ENCODE measurements at regions not wholly inside any gene's neighbourhood (a gene's known extent, or its start where the extent isn't known, plus 50 kb on each side); places are given as distances from the start of the nearest gene placed in this dataset.
A peak's percentile ranks its signal among the peaks of the same experiment; 100 is the strongest.

DNA sequence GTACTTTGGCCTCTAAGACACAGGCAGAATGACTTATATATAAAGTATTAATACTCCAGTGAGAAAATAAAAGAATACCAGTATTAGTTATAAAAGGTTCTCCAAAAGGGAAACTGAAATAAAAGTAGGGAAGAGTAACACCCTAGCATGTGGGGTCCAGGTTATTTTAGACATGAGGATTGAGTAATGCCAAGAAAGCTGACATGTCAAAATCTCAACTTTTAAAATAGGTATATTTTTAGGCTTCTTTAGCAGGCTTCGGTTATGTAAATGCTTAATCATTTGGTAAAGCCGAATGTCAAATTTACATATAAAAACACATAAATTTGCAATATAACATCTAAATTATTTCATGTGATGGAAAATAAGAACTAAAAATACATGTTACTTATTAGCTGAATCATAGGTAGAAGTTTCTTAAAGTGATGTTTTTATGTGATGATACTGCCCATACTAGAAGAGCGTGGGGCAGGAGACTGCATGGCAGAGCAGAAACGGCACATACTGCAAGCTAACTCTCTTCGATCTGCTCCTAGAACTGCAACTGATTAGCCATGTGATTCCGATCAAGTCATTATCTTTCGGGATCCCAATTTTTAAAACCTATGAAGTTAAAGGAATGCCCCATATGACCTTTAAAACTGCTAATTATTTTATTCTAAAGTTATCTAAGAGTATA is 129.4 kb upstream of the DST start:
- Histone ChIP-seq H3K27me3 (replicated peaks; ENCODE audit: insufficient read depth) (no peaks in the 10 kb centered on the region), H3K4me1 (ENCODE audit: control insufficient read depth in 1 of 2, low read depth in 2 of 2) (peaks cover 37 to 65% of the 10 kb centered on the region in 2 donors), H3K9me3 (no peaks in the 10 kb centered on the region), H3K27ac (peak overlapping the region; percentile 14 to 55), H3K36me3 (no peaks in the 10 kb centered on the region), H3K4me3 (no peak overlapping the region)
- TF ChIP-seq, protein P1, sequence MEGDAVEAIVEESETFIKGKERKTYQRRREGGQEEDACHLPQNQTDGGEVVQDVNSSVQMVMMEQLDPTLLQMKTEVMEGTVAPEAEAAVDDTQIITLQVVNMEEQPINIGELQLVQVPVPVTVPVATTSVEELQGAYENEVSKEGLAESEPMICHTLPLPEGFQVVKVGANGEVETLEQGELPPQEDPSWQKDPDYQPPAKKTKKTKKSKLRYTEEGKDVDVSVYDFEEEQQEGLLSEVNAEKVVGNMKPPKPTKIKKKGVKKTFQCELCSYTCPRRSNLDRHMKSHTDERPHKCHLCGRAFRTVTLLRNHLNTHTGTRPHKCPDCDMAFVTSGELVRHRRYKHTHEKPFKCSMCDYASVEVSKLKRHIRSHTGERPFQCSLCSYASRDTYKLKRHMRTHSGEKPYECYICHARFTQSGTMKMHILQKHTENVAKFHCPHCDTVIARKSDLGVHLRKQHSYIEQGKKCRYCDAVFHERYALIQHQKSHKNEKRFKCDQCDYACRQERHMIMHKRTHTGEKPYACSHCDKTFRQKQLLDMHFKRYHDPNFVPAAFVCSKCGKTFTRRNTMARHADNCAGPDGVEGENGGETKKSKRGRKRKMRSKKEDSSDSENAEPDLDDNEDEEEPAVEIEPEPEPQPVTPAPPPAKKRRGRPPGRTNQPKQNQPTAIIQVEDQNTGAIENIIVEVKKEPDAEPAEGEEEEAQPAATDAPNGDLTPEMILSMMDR (IDR thresholded peaks at IDR 0.05) = no peak
- no peak for DNase-seq (ENCODE audit: low spot score)
- no peak for ATAC-seq (ENCODE audit: insufficient number of reproducible peaks, low FRiP score, low read depth)

DNA sequence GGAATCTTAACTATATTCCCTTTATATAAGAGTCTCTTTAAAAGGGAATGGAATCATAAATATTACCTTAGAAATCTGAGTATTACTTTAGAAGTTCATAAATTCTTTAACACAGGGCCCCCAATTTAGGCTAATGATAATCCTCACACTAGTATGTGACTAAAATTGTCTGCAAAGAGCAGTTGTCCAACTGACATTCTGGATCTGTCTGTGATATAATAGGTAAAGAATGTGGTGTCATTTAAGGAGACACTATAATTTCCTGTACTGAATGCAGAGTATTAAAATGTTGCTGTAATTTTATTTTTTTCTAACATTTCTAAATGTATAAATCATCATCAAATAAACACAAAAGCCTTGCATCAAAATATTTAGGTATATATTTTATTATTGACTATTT is 128.5 kb upstream of the DST start:
- ATAC-seq (ENCODE audit: insufficient number of reproducible peaks, low FRiP score, low read depth) (no peak), DNase-seq (ENCODE audit: low spot score) (no peak)
- Histone ChIP-seq H3K27me3 (replicated peaks; ENCODE audit: insufficient read depth) (no peaks in the 10 kb centered on the region), H3K27ac (peak overlapping the region; percentile 14 to 55), H3K9me3 (no peaks in the 10 kb centered on the region), H3K4me3 (no peak overlapping the region), H3K36me3 (no peaks in the 10 kb centered on the region), H3K4me1 (ENCODE audit: control insufficient read depth in 1 of 2, low read depth in 2 of 2) (peaks cover 42 to 70% of the 10 kb centered on the region in 2 donors)
- TF ChIP-seq, protein P1 (IDR thresholded peaks at IDR 0.05) = no peak

DNA sequence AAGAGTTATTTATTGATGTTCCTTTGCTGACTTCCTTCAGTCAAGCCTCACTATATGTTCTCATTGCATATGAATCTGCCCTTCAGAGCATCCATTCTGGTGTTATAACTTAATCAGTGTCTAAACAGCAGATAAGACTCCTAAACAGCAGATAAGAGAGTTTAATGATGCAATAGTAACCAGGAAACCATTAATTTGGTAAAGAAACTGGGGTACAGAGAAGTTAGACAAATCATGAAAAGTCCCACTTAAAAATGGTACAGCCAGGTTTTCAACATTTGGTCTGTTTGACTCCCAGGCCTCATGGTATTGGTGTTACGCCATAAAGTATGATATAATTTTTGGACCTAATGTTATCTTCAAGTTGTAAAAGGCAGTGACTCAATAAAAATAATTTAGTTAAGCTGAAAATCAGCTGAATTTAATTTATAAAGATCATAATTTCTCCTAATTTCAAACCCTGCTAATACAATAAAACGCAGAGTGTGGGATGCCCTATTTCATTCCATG is 127.4 kb upstream of the DST start:
- Histone ChIP-seq H3K9me3 (no peaks in the 10 kb centered on the region), H3K27ac (peak overlapping the region in 1 of 2 donors; percentile 55), H3K36me3 (no peaks in the 10 kb centered on the region), H3K27me3 (replicated peaks; ENCODE audit: insufficient read depth) (no peaks in the 10 kb centered on the region), H3K4me3 (no peak overlapping the region), H3K4me1 (ENCODE audit: control insufficient read depth in 1 of 2, low read depth in 2 of 2) (peaks cover 42 to 80% of the 10 kb centered on the region in 2 donors)
- ATAC-seq (ENCODE audit: insufficient number of reproducible peaks, low FRiP score, low read depth) (no peak), DNase-seq (ENCODE audit: low spot score) (no peak)
- TF ChIP-seq, protein P1 (IDR thresholded peaks at IDR 0.05) = no peak

DNA sequence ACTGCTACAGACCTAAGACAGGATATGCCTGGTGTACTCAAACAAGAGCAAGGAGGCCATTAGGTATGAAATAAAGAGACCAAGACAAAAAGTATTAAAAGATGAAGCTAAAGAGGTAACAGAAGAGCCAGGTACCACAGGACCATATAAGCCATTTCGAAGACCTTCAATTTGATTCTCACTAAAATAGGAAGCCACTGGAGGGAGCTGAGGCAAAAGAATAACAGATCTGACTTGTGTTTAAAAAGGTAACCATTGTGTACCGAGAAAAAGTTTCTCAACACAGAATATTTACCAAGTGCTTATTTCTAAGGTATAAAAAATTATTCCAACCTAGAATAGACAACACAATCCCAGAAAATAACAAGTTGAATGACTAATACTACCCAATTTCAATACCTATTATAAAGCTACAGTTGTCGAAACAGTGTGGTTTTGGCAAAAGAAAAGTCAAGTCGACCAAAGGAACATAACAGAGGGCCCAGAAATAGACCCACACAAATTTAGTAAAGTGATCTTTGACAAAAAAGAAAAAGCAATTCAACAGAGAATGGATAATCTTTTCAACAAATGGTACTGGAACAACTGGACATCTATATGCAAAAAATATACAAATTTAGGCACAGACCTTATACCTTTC is 125.3 kb upstream of the DST start:
- H3K4me1 ChIP-seq (ENCODE audit: control insufficient read depth in 1 of 2, low read depth in 2 of 2) = peaks cover 57 to 93% of the 10 kb centered on the region in 2 donors
- H3K27ac ChIP-seq = peak overlapping the region; percentile 12 to 55
- H3K27me3 ChIP-seq (replicated peaks; ENCODE audit: insufficient read depth) = no peaks in the 10 kb centered on the region
- H3K4me3 ChIP-seq = no peak overlapping the region
- DNase-seq (ENCODE audit: low spot score) = no peak
- no peak for ATAC-seq (ENCODE audit: insufficient number of reproducible peaks, low FRiP score, low read depth)
- TF ChIP-seq, protein P1 (IDR thresholded peaks at IDR 0.05) = no peak
- H3K9me3 ChIP-seq = no peaks in the 10 kb centered on the region
- H3K36me3 ChIP-seq = no peaks in the 10 kb centered on the region

DNA sequence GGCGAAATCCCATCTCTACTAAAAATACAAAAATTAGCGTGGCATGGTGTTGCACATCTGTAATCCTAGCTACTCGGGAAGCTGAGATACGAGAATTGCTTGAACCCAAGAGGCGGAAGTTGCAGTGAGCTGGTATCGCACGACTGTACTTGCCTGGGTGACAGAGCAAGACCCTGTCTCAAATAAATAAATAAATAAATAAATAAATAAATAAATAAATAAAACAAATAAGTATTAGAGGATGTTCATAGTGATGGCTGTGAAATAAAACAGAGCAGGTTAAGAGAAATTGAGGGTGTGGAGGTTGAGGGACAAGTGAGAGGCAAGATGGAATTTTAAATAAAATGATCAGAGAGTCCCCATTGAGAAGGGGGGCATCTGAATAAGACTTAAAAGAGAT is 124.7 kb upstream of the DST start:
- Histone ChIP-seq H3K9me3 (no peaks in the 10 kb centered on the region), H3K4me1 (ENCODE audit: control insufficient read depth in 1 of 2, low read depth in 2 of 2) (peaks cover 52 to 93% of the 10 kb centered on the region in 2 donors), H3K4me3 (no peak overlapping the region), H3K27me3 (replicated peaks; ENCODE audit: insufficient read depth) (no peaks in the 10 kb centered on the region), H3K36me3 (no peaks in the 10 kb centered on the region), H3K27ac (peak overlapping the region in 1 of 2 donors; percentile 55)
- TF ChIP-seq, protein P1 (IDR thresholded peaks at IDR 0.05) = no peak
- ATAC-seq (ENCODE audit: insufficient number of reproducible peaks, low FRiP score, low read depth) (no peak), DNase-seq (ENCODE audit: low spot score) (no peak)

Measured in thoracic aorta (tissue), 2 donors.